NCI-H2171 treated with DMSO at 0.1 percent for 48 hours (cell line): ENCODE measurements at regions not wholly inside any gene's neighbourhood (a gene's known extent, or its start where the extent isn't known, plus 50 kb on each side); places are given as distances from the start of the nearest gene placed in this dataset.

Experiments used
- DNase-seq: peaks from one replicate; lab custom pipeline; 2025; lab: John Stamatoyannopoulos, UW

GRCh38 chr12:131378176-131378842 is 332.6 kb upstream of the SFSWAP start:
- DNase-seq: no peak

DNA sequence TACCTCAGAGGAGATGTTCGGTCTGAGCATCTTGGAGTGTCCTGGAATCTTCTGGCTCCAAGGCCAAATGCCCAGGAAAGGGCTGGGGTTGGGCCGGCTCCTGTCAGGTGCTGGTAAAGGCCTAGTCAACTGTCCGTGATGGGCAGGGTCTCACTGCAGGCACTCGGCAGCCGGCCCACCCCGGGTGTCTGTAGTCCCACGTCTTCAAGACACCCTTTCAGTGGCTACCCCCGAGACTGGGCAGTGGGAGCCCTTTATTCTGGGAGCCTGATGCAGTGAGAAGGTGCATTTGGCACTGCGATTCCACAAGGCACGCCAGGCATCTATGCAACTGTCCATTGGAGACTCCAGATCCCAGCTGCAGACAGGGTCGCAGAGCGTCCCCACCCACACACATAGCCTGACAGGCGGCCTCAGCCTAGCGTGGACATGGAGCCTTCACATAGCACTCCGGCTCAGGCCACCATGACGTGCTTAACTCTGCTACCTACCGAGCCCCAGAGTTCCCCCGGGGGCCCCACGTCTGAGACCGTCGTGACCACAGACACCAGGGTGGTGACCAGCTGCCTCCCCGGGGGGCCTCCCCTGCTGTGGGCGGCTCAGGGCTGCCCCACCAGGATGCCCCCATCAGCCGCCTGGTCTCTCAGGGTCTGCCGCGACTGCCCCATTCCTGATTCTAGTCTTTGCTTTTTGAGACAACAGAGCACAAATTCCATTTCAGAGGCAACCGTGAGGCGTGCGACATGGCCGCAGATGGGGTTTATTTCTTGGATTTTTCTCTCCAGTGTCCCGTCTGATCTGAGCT is 331.8 kb upstream of the SFSWAP start:
- DNase-seq: no peak

DNA sequence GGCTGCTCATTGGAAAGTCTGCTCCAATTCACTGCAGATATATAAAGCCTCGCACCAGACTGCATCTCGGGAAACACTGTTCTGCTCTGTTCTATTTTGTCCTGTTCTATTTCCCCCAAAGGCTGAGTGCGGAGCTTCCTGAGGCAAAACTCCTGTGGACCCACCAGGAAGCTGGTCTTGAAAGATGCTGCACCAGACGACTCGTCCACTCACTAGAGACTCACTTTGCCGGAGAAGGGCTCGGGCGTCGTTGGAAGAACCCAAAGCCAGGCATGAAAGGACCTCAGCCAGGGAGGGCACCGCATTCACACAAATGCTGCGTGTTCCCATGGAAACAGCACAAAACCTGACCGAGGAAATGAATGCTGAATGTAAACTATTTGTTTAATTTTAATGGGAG is 331.2 kb upstream of the SFSWAP start:
- no peak for DNase-seq

DNA sequence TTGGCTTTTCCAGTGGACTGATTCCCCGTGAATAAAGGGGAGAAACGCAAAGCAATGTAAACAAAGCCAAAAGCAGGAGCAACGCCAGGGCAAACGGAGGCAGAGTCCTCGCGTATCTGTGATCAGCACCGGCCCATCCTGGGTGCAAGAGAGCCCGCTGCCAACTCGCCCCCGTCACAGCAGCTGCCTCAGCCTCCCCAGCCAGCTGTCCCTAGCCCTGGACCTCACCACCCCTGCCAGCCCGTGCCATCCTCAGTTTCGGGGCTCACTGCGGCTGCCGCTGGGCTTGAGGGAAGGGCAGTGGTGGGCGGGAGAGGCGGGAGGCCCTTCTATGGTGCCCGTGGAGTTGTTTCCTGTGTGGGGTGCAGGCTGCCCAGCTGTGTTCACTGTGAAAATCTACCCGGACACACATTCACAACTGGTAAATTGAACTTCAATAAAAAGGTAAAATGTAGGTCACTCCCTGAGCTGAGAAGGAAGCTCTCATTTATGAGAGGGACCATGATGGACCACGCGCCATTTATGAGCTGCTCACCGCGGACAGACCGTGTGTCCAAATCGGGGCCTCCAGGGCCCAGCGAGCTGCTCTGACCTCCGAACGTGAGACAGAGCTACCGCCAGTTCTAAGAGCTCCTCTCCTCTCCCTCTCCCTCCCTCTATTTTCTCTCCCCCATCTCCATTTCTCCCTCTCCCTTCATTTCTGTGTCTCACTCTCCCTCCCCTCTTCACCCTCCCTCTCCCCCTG is 330.5 kb upstream of the SFSWAP start:
- DNase-seq: no peak

DNA sequence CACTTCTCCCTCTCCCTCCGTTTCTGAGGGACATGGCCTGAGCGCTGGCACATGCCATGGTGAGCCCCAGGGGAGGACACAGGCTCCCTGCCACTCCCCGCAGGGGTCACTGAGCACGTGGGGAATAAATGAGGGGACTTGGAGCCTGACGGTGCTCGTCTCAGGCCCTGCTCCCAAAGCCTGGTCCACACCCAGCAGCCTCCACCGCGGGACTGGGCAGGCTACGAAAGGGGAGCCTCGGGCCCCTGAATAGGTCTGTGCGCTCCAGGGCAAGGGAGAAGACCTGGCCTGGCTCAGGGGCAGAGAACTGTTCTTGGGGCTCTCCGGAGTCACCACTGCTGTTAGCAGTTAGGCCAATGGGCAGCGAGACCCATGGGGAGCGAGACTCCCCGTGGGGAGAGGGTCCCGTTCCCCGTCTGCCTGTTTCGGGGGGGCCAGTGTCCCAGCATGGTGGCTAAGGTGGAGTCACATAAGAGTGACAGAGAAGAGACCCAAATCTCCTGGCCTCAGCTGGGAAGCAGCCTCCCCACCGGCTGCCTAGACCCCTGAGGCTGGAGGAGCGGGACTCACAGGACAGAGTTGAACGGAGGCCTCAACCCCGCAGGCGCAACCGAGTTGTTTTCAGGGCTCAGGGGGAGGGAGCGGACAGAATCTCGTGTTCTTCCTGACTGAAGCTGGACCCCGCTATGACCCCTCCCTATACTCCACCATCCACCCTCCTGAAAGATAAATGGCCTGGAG is 329.8 kb upstream of the SFSWAP start:
- no peak for DNase-seq

DNA sequence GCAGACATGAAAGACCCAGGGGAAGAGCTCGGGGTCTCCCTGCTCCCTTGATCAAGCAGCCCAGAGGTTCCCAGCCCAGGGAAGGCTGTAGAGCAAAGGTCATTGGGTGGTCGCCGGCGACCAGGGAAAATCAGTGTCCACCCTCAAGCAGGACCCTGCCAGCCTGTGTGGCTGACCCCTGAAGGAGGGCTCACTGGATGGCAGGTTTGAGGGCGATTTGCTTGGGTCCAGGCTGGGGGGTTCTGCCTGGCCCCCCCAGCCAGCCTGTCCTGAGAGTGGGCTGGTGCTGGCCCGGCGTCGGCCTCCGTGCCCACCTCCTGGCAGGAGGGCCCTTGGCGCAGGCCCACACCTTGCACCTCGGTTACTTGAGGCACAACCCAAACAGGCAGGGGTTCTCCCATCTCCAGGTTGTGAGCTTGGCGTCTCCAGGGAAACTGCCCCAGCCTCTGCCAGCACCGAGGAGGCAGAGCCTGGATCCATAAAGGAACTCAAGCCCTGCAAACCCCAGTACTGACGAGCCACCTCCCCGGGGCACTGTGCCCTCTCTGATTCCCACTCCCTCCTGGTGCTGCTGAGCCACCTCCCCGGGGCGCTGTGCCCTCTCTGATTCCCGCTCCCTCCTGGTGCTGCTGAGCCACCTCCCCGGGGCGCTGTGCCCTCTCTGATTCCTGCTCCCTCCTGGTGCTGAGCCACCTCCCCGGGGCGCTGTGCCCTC is 329.0 kb upstream of the SFSWAP start:
- no peak for DNase-seq

DNA sequence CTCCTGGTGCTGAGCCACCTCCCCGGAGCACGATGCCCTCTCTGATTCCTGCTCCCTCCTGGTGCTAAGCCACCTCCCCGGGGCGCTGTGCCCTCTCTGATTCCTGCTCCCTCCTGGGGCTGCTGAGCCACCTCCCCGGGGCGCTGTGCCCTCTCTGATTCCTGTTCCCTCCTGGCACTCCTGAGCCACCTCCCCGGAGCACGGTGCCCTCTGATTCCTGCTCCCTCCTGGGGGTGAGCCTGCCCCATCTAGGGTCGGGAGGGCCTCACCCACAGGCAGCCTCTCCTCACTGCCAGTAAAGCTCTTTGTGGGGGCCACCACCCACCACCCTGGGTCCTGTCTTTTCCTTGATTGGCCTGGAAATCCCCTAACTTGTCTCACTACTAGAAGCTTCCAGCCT is 327.6 kb upstream of the SFSWAP start:
- no peak for DNase-seq

DNA sequence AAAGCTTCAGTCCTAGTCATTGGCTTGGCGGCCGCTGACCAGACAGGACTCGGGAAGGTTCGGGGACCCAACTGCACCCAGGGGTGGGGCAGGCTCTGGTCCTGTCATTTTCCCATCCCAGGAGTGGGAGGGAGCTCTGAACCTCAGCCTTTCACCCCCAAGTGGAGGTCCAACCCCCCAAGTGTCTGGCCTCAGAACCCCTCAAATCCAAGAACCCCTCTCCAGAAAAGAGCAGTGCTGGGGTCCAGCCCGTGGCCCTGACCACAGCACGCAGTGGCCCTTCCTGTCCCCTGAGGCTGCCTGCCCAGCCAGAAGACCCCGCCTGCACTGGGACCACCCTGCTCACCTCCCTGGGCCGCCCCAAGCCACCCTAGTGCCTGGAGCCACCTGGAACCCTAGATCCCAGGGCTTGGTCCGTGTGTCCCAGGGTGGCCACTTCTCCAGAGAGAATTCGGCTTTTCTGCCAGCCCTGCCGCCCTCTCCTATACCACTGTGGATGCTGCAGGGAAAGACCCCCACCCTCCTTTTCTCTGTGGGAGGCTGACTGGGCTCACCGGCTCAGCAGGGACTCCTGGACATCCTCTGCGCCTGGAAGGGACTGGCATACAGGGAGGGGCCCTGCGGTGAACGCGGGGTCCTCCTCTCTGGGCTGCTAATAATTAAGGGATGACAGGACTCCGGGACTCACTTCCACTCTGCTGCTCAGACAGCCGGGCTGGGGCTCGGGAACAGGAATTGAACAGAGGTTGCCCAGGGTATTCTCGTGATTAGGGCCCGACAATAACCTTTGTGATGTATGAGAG is 326.9 kb upstream of the SFSWAP start:
- no peak for DNase-seq

- no peak for DNase-seq
These were observed 326.4 kb upstream of the SFSWAP start for GRCh38 chr12:131384544-131384855.

GRCh38 chr12:131385313-131386166 is 325.4 kb upstream of the SFSWAP start:
- DNase-seq: no peak

GRCh38 chr12:131386167-131386521 is 324.7 kb upstream of the SFSWAP start:
- DNase-seq: no peak

- no peak for DNase-seq
These were observed 324.1 kb upstream of the SFSWAP start for GRCh38 chr12:131386781-131387180.

- no peak for DNase-seq
These were observed 323.4 kb upstream of the SFSWAP start for GRCh38 chr12:131387281-131388163.

- DNase-seq: peak; percentile 63
These were observed 322.5 kb upstream of the SFSWAP start for GRCh38 chr12:131388164-131389053.

- DNase-seq: no peak
These were observed 321.6 kb upstream of the SFSWAP start for GRCh38 chr12:131389054-131390013.

- no peak for DNase-seq
These were observed 320.2 kb upstream of the SFSWAP start for GRCh38 chr12:131390412-131391334.
